OCI-LY7 (cell line): ENCODE measurements at regions not wholly inside any gene's neighbourhood (a gene's known extent, or its start where the extent isn't known, plus 50 kb on each side); places are given as distances from the start of the nearest gene placed in this dataset.

Source experiments
- BruUV-seq: library from RNA; stranded (reverse); fragments of 400-500 nt; replicated peaks from 2 replicates; lab custom pipeline; 2021; lab: Mats Ljungman, UMichigan
- CTCF ChIA-PET: fragments of 300-600 bp; sonication (Branson Sonifier 250); formaldehyde crosslinking; loops from one replicate; lab custom pipeline; 2022; ENCODE audit warnings: antibody characterized with exemption; ENCODE audit not compliant: unreplicated experiment; lab: Charles Lee
- POLR2A ChIA-PET: fragments of 300-600 bp; sonication (Branson Sonifier 250); formaldehyde crosslinking; loops from one replicate; lab custom pipeline; 2022; ENCODE audit warnings: antibody characterized with exemption; lab: Charles Lee
- DNase-seq: peaks from one replicate; pipeline ENCODE4 v3.0.0-alpha.2; 2015; ENCODE audit warnings: low spot score
- H2AFZ ChIP-seq: fragments of 200-600 bp; sonication (generic), shearing (Covaris generic); 2 replicates; pipeline ENCODE4 v1.6.1; 2014; ENCODE audit warnings: mild to moderate bottlenecking, antibody characterized with exemption, low read length, moderate library complexity
- H3K27ac ChIP-seq: fragments of 200-600 bp; sonication (generic); 2 replicates; pipeline ENCODE4 v1.5.1; 2014; ENCODE audit warnings: mixed run types, low read depth, mild to moderate bottlenecking, moderate library complexity, low read length, inconsistent platforms; ENCODE audit not compliant: poor library complexity, severe bottlenecking
- H3K36me3 ChIP-seq: fragments of 200-600 bp; sonication (generic); 2 replicates; pipeline ENCODE4 v1.6.1; 2014; ENCODE audit warnings: mild to moderate bottlenecking, antibody characterized with exemption, low read length, moderate library complexity, mixed read lengths; ENCODE audit not compliant: insufficient read depth
- H3K4me1 ChIP-seq: fragments of 200-600 bp; sonication (generic); 2 replicates; pipeline ENCODE4 v1.5.1; 2014; ENCODE audit warnings: mild to moderate bottlenecking, low read length; ENCODE audit not compliant: insufficient read depth, poor library complexity, severe bottlenecking
- H3K4me2 ChIP-seq: fragments of 200-600 bp; sonication (generic); 2 replicates; pipeline ENCODE4 v1.6.1; 2014; ENCODE audit warnings: mild to moderate bottlenecking, low read length
- H3K4me3 ChIP-seq: fragments of 200-600 bp; sonication (generic); 2 replicates; pipeline ENCODE4 v1.5.1; 2014; ENCODE audit warnings: mild to moderate bottlenecking, low read depth, low read length; ENCODE audit not compliant: poor library complexity, severe bottlenecking
- H3K79me2 ChIP-seq: fragments of 200-600 bp; sonication (generic); 2 replicates; pipeline ENCODE4 v1.6.1; 2016; ENCODE audit warnings: low read depth, mild to moderate bottlenecking, low read length, moderate library complexity, mixed read lengths; ENCODE audit not compliant: insufficient read depth
- H3K9me2 ChIP-seq: fragments of 200-600 bp; sonication (generic); 2 replicates; pipeline ENCODE4 v1.6.1; 2016; ENCODE audit warnings: mild to moderate bottlenecking, low read length, mixed read lengths; ENCODE audit not compliant: insufficient read depth
- H3K9me3 ChIP-seq: fragments of 200-600 bp; sonication (generic); 2 replicates; pipeline ENCODE4 v1.6.1; 2014; ENCODE audit warnings: mild to moderate bottlenecking, mixed run types, low read length, mixed read lengths
- H4K20me1 ChIP-seq: fragments of 200-600 bp; sonication (generic); 2 replicates; pipeline ENCODE4 v1.6.1; 2014; ENCODE audit warnings: mild to moderate bottlenecking, antibody characterized with exemption, low read length, moderate library complexity, mixed read lengths; ENCODE audit not compliant: insufficient read depth
- EZH2phosphoT487 ChIP-seq: fragments of 200-600 bp; sonication (generic); IDR thresholded peaks from 2 replicates; pipeline ENCODE4 v1.6.1; 2018; ENCODE audit warnings: low read depth, borderline replicate concordance, mild to moderate bottlenecking, mixed run types, antibody characterized with exemption, low read length, moderate library complexity, mixed read lengths
- intact Hi-C: fragments of 100-400 bp; cut with micrococcal nuclease; formaldehyde crosslinking; loops from one replicate; pipeline ENCODE4 v1.10.0; 2022; ENCODE audit not compliant: unreplicated experiment
- TF ChIP-seq, protein P1 (sequence below): fragments of 200-600 bp; sonication (generic); conservative IDR thresholded peaks from 2 replicates; pipeline ENCODE4 v1.5.1; 2014; ENCODE audit warnings: mild to moderate bottlenecking, antibody characterized with exemption, low read length, moderate library complexity, mixed read lengths

DNA sequence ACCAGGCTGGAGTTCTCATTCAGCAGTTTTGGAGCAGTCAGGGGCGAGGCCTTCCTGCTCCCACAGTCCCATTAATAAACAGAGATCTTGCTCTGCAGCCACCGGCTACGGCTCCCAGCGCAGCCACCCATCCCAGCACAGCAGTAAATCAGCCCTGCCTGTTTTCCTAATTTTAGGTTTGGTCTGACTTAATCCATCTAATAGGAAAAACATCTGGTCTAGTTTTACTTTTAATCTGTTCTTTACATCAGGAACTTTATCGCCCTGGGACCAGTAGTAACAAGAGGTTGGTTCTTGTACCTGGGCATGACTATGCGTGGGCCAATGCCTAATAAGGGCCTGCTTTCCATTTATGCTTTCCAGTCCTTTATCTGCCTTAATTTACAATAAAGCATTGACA lies 264.0 kb upstream of the DPH6 start:
- Histone ChIP-seq H3K4me3 (no peak overlapping the region), H3K27ac (no peak overlapping the region), H3K9me3 (no peaks in the 10 kb centered on the region), H3K9me2 (no peaks in the 10 kb centered on the region), H3K4me2 (no peak overlapping the region), H3K4me1 (no peaks in the 10 kb centered on the region), H3K36me3 (no peaks in the 10 kb centered on the region), H3K79me2 (no peaks in the 10 kb centered on the region), H4K20me1 (no peaks in the 10 kb centered on the region), H2AFZ (no peak overlapping the region)
- no TSS peak for BruUV-seq
- POLR2A ChIA-PET = no interaction called here
- CTCF ChIA-PET = no interaction called here
- no peak for DNase-seq
- no peak for TF ChIP-seq EZH2phosphoT487
- TF ChIP-seq, protein P1, sequence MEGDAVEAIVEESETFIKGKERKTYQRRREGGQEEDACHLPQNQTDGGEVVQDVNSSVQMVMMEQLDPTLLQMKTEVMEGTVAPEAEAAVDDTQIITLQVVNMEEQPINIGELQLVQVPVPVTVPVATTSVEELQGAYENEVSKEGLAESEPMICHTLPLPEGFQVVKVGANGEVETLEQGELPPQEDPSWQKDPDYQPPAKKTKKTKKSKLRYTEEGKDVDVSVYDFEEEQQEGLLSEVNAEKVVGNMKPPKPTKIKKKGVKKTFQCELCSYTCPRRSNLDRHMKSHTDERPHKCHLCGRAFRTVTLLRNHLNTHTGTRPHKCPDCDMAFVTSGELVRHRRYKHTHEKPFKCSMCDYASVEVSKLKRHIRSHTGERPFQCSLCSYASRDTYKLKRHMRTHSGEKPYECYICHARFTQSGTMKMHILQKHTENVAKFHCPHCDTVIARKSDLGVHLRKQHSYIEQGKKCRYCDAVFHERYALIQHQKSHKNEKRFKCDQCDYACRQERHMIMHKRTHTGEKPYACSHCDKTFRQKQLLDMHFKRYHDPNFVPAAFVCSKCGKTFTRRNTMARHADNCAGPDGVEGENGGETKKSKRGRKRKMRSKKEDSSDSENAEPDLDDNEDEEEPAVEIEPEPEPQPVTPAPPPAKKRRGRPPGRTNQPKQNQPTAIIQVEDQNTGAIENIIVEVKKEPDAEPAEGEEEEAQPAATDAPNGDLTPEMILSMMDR = no peak
- intact Hi-C loops = no loop called here

DNA sequence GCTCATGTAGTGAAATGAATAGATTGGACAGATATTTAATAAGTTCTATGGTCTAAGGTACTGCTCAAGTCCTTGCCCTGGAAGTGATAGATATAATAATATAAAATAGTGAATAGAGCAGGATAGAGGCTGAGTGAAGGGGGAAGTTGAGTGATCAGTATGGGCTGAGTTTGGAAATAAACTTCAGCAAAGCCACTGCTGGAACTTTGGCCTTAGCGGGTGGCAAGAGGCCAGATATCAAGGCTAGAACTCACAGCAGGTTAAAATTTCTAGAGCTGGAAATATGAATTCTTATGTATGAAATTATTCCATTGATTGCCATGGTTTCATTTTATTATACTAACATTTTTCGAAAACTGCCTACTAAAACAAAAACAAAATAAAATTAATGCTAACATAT lies 267.6 kb upstream of the DPH6 start:
- H3K36me3 ChIP-seq = no peaks in the 10 kb centered on the region
- H4K20me1 ChIP-seq = no peaks in the 10 kb centered on the region
- H3K9me2 ChIP-seq = no peaks in the 10 kb centered on the region
- no peak for TF ChIP-seq EZH2phosphoT487
- TF ChIP-seq, protein P1 = no peak
- intact Hi-C loops = no loop called here
- POLR2A ChIA-PET = interaction anchor here (0.5 kb wide), 1 partner anchor 127 kb away, joined by 3 read pairs; no protein-coding TSS in a partner anchor
- CTCF ChIA-PET = no interaction called here
- BruUV-seq = no TSS peak
- H2AFZ ChIP-seq = no peak overlapping the region
- no peak overlapping the region for H3K27ac ChIP-seq
- H3K79me2 ChIP-seq = no peaks in the 10 kb centered on the region
- no peaks in the 10 kb centered on the region for H3K9me3 ChIP-seq
- H3K4me2 ChIP-seq = no peak overlapping the region
- no peak for DNase-seq
- no peaks in the 10 kb centered on the region for H3K4me1 ChIP-seq
- H3K4me3 ChIP-seq = no peak overlapping the region

DNA sequence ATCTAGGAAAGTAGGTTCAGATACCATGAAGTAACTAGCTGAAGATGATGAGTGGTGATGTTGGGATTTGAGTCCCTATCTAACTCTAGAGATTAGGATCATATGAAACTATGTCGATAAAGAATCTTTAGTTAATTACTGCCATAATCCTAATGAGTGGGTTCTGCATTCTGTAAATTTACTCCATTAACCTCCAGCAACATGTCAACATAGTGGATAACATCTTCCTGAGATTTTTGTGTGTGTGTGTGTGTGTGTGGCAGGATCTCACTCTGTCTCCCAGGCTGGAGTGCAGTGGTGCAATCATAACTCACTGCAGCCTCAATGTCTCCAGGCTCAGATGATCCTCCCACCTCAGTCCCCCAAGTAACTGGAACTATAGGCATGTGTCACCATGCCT lies 272.9 kb upstream of the DPH6 start:
- Histone ChIP-seq H3K4me3 (no peak overlapping the region), H3K9me3 (no peaks in the 10 kb centered on the region), H3K79me2 (no peaks in the 10 kb centered on the region), H3K36me3 (no peaks in the 10 kb centered on the region), H3K4me2 (no peak overlapping the region), H2AFZ (no peak overlapping the region), H4K20me1 (no peaks in the 10 kb centered on the region), H3K4me1 (no peaks in the 10 kb centered on the region), H3K27ac (no peak overlapping the region), H3K9me2 (no peaks in the 10 kb centered on the region)
- ChIA-PET CTCF (no interaction called here), POLR2A (no interaction called here)
- intact Hi-C loops = no loop called here
- TF ChIP-seq, protein P1 = no peak
- no peak for TF ChIP-seq EZH2phosphoT487
- no TSS peak for BruUV-seq
- no peak for DNase-seq
